GM20431 (cell line): ENCODE measurements at regions not wholly inside any gene's neighbourhood (a gene's known extent, or its start where the extent isn't known, plus 50 kb on each side); places are given as distances from the start of the nearest gene placed in this dataset.
"Not testable (repeated sequence)": the region's sequence is repeated elsewhere in the genome, so short reads cannot be mapped to it uniquely, and the experiment has no call there.

Experiments used
- in situ Hi-C: fragments of 300-500 bp; cut with MseI, MboI; formaldehyde crosslinking; loops from one replicate; pipeline ENCODE4 v1.15.0; 2020; ENCODE audit warnings: low sequenced_read_pairs; ENCODE audit not compliant: unreplicated experiment

- in situ Hi-C loops = not testable (repeated sequence)
Measured at GRCh38 chr22:25348996-25349395, 129.6 kb downstream of the CRYBB2 start.

GRCh38 chr22:25350551-25350971 is 131.1 kb downstream of the CRYBB2 start:
- in situ Hi-C loops = no loop called here

- in situ Hi-C loops = no loop called here
Measured at GRCh38 chr22:25351631-25352293, 132.3 kb downstream of the CRYBB2 start.

GRCh38 chr22:25352294-25352680 is 132.8 kb downstream of the CRYBB2 start:
- in situ Hi-C loops = no loop called here

GRCh38 chr22:25353516-25354445 is 134.3 kb downstream of the CRYBB2 start:
- in situ Hi-C loops = no loop called here

- in situ Hi-C loops = no loop called here
Measured at GRCh38 chr22:25354456-25354855, 135.0 kb downstream of the CRYBB2 start.

DNA sequence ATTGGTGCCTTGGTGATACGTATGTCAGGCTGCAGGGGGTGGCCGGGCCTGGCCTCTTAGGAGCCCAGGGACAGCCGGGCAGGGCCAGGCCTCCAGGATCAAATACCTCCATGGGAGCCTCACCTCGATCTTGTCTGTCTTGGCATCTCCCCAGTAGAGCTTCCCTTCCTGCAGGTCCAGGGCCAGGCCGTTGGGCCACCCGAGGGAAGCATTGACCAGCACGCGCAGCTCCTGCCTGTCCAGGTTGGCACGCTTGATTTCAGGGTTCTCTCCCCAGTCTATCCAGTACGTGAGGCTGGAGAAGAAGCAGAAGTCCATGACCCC is 137.7 kb downstream of the CRYBB2 start:
- in situ Hi-C loops = no loop called here

GRCh38 chr22:25357606-25358420 is 138.4 kb downstream of the CRYBB2 start:
- in situ Hi-C loops = no loop called here

DNA sequence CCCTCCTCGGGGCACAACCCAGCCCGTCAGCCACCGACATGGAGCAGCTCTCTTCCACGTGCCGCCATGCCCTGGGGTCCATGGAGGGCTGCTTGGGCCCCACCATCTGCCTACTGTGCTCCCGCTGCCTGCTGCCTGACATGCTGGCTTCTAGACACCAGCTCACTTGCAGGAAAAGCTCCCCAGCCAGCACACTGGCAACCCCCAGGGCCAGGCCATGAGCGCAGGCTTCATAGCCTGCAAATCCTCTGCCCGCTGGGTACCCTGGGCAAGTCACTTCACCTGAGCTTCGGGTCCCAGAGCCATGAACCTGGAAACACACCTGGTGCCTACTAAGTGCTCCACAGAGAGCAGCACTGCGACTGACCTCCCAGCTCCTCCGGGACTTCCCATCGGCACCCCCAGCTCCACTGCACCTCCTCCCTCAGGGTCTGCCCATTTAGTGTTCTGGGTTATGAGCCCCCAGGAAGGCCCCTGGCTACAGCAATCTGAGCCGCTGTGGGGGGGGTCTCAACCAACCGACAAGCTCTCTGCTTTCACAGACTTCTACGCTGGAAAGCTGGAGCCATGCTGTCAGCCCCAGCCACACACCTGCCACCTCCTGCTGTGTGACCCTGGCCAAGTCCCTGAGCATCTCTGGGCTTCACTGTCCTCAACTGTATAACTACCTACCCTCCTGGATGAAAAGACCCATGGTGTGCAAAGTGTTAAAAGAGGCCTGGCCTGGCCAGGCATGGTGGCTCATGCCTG is 139.2 kb downstream of the CRYBB2 start:
- in situ Hi-C loops = no loop called here

DNA sequence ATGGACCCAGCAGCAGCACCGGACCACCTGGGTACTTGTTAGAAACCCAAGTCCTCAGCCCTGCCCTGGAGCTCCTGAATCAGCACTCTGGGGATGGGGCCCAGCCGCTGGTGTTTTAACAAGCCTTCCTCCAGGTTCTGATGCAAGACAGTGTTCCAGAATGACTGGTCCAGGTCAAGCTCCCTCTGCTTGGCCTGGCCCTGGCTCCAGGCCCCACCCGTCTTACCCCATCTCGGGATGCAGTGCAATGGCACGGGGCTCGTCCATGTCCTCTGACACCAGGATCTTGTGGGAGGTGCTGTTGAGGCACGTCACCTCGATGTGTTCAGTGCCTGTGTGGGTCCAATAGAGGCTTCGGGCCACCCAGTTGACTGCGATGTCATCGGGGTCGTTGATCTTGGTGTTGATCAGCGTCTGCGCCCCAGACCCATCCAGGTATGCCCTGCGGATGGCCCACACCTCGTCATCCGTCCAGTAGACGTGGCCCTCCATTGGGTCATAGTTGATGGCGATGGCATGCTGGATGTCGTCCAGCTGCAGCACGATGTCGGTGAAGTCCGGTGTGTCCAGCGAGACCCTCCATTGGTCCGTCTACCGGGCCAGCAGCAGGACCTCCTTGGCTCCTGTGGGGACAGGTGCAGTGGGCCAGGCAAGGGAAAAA is 140.3 kb downstream of the CRYBB2 start:
- in situ Hi-C loops = no loop called here

GRCh38 chr22:25360411-25360810 is 141.0 kb downstream of the CRYBB2 start:
- in situ Hi-C loops = no loop called here

GRCh38 chr22:25360891-25361645 is 141.6 kb downstream of the CRYBB2 start:
- in situ Hi-C loops = no loop called here

GRCh38 chr22:25361899-25362214 is 142.4 kb downstream of the CRYBB2 start:
- in situ Hi-C loops = no loop called here

- in situ Hi-C loops = no loop called here
Measured at GRCh38 chr22:25362215-25362882, 142.9 kb downstream of the CRYBB2 start.

DNA sequence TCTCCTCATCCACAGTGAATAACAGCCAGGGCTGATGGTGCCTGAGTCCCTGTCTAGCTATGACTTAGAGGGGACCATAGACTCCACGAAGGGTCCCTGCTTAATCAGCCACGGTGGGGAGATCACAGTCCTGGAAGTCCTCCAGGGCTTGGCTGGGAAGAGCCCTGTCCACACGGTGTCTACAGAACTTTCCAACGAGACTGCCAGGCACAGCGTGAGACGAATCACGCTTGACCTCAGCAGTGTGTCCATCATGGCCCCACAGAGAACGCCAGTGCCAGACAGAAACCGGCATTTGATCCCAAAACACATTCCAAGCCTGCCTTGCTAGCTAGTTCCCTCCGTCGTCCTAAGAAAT is 143.4 kb downstream of the CRYBB2 start:
- in situ Hi-C loops = no loop called here

DNA sequence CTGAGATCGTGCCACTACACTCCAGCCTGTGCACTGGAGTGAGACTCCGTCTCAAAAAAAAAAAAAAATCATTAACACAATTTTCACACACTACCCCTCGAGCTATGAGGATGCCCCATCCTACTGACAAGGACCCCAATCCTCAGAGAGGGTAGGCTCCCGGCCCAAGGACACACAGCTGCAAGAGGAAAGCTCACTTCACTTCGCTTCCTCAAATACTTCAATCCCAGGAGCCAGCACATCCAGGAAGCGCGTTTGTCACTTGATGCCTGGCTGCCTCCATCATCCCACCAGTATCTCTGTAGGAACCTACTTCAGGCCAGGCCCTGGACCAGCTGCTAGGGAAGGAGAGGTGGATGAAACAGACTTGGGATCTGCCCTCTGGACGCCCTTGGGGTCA is 144.0 kb downstream of the CRYBB2 start:
- in situ Hi-C loops = no loop called here

DNA sequence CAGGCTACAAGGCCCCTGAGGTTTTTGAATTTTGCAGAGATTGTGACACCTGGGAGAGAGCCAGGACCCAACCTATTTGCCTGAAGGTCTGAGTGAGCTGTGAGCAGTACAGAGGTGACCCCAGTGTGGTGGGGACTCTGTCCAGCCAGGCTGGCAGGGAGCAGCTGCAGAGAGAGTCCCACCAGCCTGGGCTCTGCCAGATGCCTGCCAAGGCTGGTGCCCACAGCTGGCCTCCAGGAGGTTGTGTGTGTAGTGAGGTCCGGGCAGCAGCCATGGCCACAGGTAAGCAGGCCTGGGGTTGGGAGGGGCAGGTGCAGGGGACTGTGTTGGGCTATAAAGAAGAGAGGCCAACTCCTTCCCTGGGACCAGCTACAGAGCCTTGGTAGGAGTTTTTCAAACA is 144.8 kb downstream of the CRYBB2 start:
- in situ Hi-C loops = no loop called here

GRCh38 chr22:25364736-25365241 is 145.3 kb downstream of the CRYBB2 start:
- in situ Hi-C loops = no loop called here
